Vagina (tissue), 2 donors: ENCODE measurements at regions not wholly inside any gene's neighbourhood (a gene's known extent, or its start where the extent isn't known, plus 50 kb on each side); places are given as distances from the start of the nearest gene placed in this dataset.

Experiments
- DNase-seq, 2 donors: peaks; one replicate each; pipeline ENCODE4 v3.0.0-alpha.2; 2017; ENCODE audit errors: extremely low spot score in 2 of 2
- H3K27ac ChIP-seq: fragments of 200-600 bp; sonication (generic); one replicate; pipeline ENCODE4 v1.5.1; 2019
- H3K27me3 ChIP-seq: fragments of 200-600 bp; sonication (generic); one replicate; pipeline ENCODE4 v1.5.1; 2019
- H3K36me3 ChIP-seq, 2 donors: fragments of 200-600 bp; sonication (generic); one replicate each; pipeline ENCODE4 v1.5.1; 2017 to 2019
- H3K4me1 ChIP-seq: fragments of 200-600 bp; sonication (generic); one replicate; pipeline ENCODE4 v1.5.1; 2019
- H3K4me3 ChIP-seq, 2 donors: fragments of 200-600 bp; sonication (generic); 1 replicate in 1 of 2; 2 replicates in 1 of 2; pipeline ENCODE4 v1.5.1; 2016 to 2019
- H3K9me3 ChIP-seq: fragments of 200-600 bp; sonication (generic); one replicate; pipeline ENCODE4 v1.5.1; 2019
- CTCF ChIP-seq, 3 experiments: fragments of 450-650 bp in 2 of 3; fragments of 200-600 bp in 1 of 3; sonication (generic) in 1 of 3; IDR thresholded peaks; one replicate each; pipeline ENCODE4 v1.5.1; 2017 to 2019; ENCODE audit warnings: antibody characterized with exemption in 3 of 3, mild to moderate bottlenecking in 2 of 3, moderate library complexity in 2 of 3
- POLR2A ChIP-seq, 2 donors: fragments of 450-650 bp; IDR thresholded peaks; one replicate each; pipeline ENCODE4 v1.6.1; 2017; ENCODE audit warnings: antibody characterized with exemption in 2 of 2, mild to moderate bottlenecking in 2 of 2, moderate library complexity in 2 of 2
- POLR2AphosphoS5 ChIP-seq, 2 donors: sonication (generic); formaldehyde crosslinking; IDR thresholded peaks; one replicate each; pipeline ENCODE4 v1.9.0; 2017; ENCODE audit warnings: antibody characterized with exemption in 2 of 2, mild to moderate bottlenecking in 2 of 2, low read depth in 1 of 2; ENCODE audit not compliant: insufficient read depth in 1 of 2
- intact Hi-C: fragments of 100-400 bp; cut with DNase I; formaldehyde crosslinking; loops from one replicate; pipeline ENCODE4 v1.15.1; 2023

- no peak for DNase-seq
- TF ChIP-seq CTCF (IDR thresholded peaks at IDR 0.05) (no peak), POLR2A (IDR thresholded peaks at IDR 0.05) (no peak), POLR2AphosphoS5 (IDR thresholded peaks at IDR 0.05; ENCODE audit: insufficient read depth in 1 of 2, low read depth in 1 of 2) (no peak)
- Histone ChIP-seq H3K4me3 (no peak overlapping the region), H3K36me3 (no peaks in the 10 kb centered on the region), H3K9me3 (no peaks in the 10 kb centered on the region), H3K27ac (no peak overlapping the region), H3K4me1 (no peaks in the 10 kb centered on the region), H3K27me3 (no peaks in the 10 kb centered on the region)
- intact Hi-C loops, result no loop called here
These were observed 730.6 kb downstream of the METTL15 start for GRCh38 chr11:28838741-28839140.

GRCh38 chr11:28837599-28837998 lies 729.4 kb downstream of the METTL15 start:
- no peaks in the 10 kb centered on the region for H3K9me3 ChIP-seq
- no peak for DNase-seq
- no peak overlapping the region for H3K4me3 ChIP-seq
- intact Hi-C loops, result no loop called here
- no peaks in the 10 kb centered on the region for H3K36me3 ChIP-seq
- TF ChIP-seq POLR2AphosphoS5 (IDR thresholded peaks at IDR 0.05; ENCODE audit: insufficient read depth in 1 of 2, low read depth in 1 of 2) (no peak), CTCF (IDR thresholded peaks at IDR 0.05) (no peak), POLR2A (IDR thresholded peaks at IDR 0.05) (no peak)
- H3K4me1 ChIP-seq, result no peaks in the 10 kb centered on the region
- no peaks in the 10 kb centered on the region for H3K27me3 ChIP-seq
- no peak overlapping the region for H3K27ac ChIP-seq

- intact Hi-C loops, result no loop called here
- Histone ChIP-seq H3K36me3 (no peaks in the 10 kb centered on the region), H3K27ac (no peak overlapping the region), H3K4me3 (no peak overlapping the region), H3K27me3 (no peaks in the 10 kb centered on the region), H3K4me1 (no peaks in the 10 kb centered on the region), H3K9me3 (no peaks in the 10 kb centered on the region)
- TF ChIP-seq POLR2A (IDR thresholded peaks at IDR 0.05) (no peak), POLR2AphosphoS5 (IDR thresholded peaks at IDR 0.05; ENCODE audit: insufficient read depth in 1 of 2, low read depth in 1 of 2) (no peak), CTCF (IDR thresholded peaks at IDR 0.05) (no peak)
- no peak for DNase-seq
These were observed 728.3 kb downstream of the METTL15 start for GRCh38 chr11:28836285-28837081.

GRCh38 chr11:28835790-28836189 lies 727.6 kb downstream of the METTL15 start:
- H3K4me3 ChIP-seq, result no peak overlapping the region
- H3K36me3 ChIP-seq, result no peaks in the 10 kb centered on the region
- intact Hi-C loops, result no loop called here
- H3K9me3 ChIP-seq, result no peaks in the 10 kb centered on the region
- H3K27me3 ChIP-seq, result no peaks in the 10 kb centered on the region
- DNase-seq, result no peak
- H3K27ac ChIP-seq, result no peak overlapping the region
- H3K4me1 ChIP-seq, result no peaks in the 10 kb centered on the region
- TF ChIP-seq POLR2A (IDR thresholded peaks at IDR 0.05) (no peak), CTCF (IDR thresholded peaks at IDR 0.05) (no peak), POLR2AphosphoS5 (IDR thresholded peaks at IDR 0.05; ENCODE audit: insufficient read depth in 1 of 2, low read depth in 1 of 2) (no peak)

GRCh38 chr11:28835317-28835716 lies 727.1 kb downstream of the METTL15 start:
- no peak for DNase-seq
- TF ChIP-seq POLR2A (IDR thresholded peaks at IDR 0.05) (no peak), POLR2AphosphoS5 (IDR thresholded peaks at IDR 0.05; ENCODE audit: insufficient read depth in 1 of 2, low read depth in 1 of 2) (no peak), CTCF (IDR thresholded peaks at IDR 0.05) (no peak)

More at GRCh38 chr11:28835317-28835716, 727.1 kb downstream of the METTL15 start:
- H3K4me1 ChIP-seq, result no peaks in the 10 kb centered on the region
- no peak overlapping the region for H3K4me3 ChIP-seq
- H3K27me3 ChIP-seq, result no peaks in the 10 kb centered on the region
- no peaks in the 10 kb centered on the region for H3K36me3 ChIP-seq
- no peaks in the 10 kb centered on the region for H3K9me3 ChIP-seq
- no peak overlapping the region for H3K27ac ChIP-seq
- intact Hi-C loops, result no loop called here
